H1 (cell line): ENCODE measurements at regions not wholly inside any gene's neighbourhood (a gene's known extent, or its start where the extent isn't known, plus 50 kb on each side); places are given as distances from the start of the nearest gene placed in this dataset.

ENCODE experiments used
- BCL11A ChIP-seq, 2 experiments: IDR thresholded peaks; one replicate each; pipeline ENCODE4 v1.6.1; 2011; ENCODE audit warnings: low read depth in 2 of 2, low read length in 2 of 2, mild to moderate bottlenecking in 2 of 2
- JUN ChIP-seq: IDR thresholded peaks from 2 replicates; pipeline ENCODE4 v1.6.1; 2011; ENCODE audit warnings: low read depth, mild to moderate bottlenecking, improper control_type of control experiment, low read length
- KDM4A ChIP-seq: IDR thresholded peaks from one replicate; pipeline ENCODE4 v1.7.1; 2012; ENCODE audit warnings: low read depth, mild to moderate bottlenecking, moderate library complexity, low read length, inconsistent platforms; ENCODE audit not compliant: severe bottlenecking
- POU5F1 ChIP-seq: IDR thresholded peaks from 2 replicates; pipeline ENCODE4 v1.6.1; 2011; ENCODE audit warnings: low read depth, mild to moderate bottlenecking, low read length, moderate library complexity
- SIX5 ChIP-seq: IDR thresholded peaks from 2 replicates; pipeline ENCODE4 v1.6.1; 2011; ENCODE audit warnings: mild to moderate bottlenecking, low read depth, low read length
- SRF ChIP-seq: IDR thresholded peaks from 2 replicates; pipeline ENCODE4 v1.6.1; 2011; ENCODE audit warnings: mild to moderate bottlenecking, low read depth, low read length, moderate library complexity
- TF ChIP-seq, protein P1 (sequence below): IDR thresholded peaks from 2 replicates; pipeline ENCODE4 v1.6.1; 2011; ENCODE audit warnings: low read depth, mild to moderate bottlenecking, low read length; ENCODE audit not compliant: insufficient read depth
- TF ChIP-seq, protein P2 (sequence below): fragments of 300-600 bp; sonication (generic); IDR thresholded peaks from 2 replicates; pipeline ENCODE4 v1.7.1; 2012; ENCODE audit warnings: low read length, moderate library complexity, mild to moderate bottlenecking, inconsistent platforms; ENCODE audit not compliant: insufficient replicate concordance
- TF ChIP-seq, protein P3 (sequence below), 3 experiments: IDR thresholded peaks; 1 replicate in 2 of 3; 2 replicates in 1 of 3; pipeline versions ENCODE4 v1.5.1 to v1.6.1; 2011; ENCODE audit warnings: low read length in 3 of 3, mild to moderate bottlenecking in 3 of 3, inconsistent platforms in 2 of 3, low read depth in 1 of 3, moderate library complexity in 1 of 3; ENCODE audit not compliant: insufficient read depth in 1 of 3; ENCODE audit errors: control extremely low read depth in 1 of 3

DNA sequence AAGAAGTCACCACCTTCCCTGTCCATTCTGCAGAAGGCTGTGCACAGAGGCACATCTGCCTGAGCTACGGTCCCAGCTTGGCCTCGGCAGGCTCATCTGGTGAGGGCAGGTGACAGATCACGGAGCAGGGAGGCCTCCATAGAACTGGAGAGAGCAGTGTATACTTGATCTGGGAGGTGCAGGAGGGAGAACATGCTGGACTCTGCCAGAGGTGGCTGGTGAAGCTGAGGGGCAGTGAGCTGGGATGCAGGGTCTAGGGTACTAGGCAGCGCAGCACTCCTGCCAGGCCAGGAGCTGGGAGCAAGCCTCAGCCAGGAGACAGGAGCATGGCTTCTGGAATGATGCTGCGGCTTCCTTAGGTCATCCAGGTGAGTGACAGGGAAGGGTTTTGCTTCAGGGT, 553.0 kb downstream of the TCERG1L start (continued):
- TF ChIP-seq, protein P1, sequence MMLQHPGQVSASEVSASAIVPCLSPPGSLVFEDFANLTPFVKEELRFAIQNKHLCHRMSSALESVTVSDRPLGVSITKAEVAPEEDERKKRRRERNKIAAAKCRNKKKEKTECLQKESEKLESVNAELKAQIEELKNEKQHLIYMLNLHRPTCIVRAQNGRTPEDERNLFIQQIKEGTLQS = no peak
- no peak for TF ChIP-seq POU5F1
- TF ChIP-seq JUN = no peak
- TF ChIP-seq SIX5 = no peak
- no peak for TF ChIP-seq BCL11A (IDR thresholded peaks at IDR 0.05; ENCODE audit: low read depth in 2 of 2, low read length in 2 of 2)
- no peak for TF ChIP-seq SRF
- no peak for TF ChIP-seq KDM4A
- TF ChIP-seq, protein P2, sequence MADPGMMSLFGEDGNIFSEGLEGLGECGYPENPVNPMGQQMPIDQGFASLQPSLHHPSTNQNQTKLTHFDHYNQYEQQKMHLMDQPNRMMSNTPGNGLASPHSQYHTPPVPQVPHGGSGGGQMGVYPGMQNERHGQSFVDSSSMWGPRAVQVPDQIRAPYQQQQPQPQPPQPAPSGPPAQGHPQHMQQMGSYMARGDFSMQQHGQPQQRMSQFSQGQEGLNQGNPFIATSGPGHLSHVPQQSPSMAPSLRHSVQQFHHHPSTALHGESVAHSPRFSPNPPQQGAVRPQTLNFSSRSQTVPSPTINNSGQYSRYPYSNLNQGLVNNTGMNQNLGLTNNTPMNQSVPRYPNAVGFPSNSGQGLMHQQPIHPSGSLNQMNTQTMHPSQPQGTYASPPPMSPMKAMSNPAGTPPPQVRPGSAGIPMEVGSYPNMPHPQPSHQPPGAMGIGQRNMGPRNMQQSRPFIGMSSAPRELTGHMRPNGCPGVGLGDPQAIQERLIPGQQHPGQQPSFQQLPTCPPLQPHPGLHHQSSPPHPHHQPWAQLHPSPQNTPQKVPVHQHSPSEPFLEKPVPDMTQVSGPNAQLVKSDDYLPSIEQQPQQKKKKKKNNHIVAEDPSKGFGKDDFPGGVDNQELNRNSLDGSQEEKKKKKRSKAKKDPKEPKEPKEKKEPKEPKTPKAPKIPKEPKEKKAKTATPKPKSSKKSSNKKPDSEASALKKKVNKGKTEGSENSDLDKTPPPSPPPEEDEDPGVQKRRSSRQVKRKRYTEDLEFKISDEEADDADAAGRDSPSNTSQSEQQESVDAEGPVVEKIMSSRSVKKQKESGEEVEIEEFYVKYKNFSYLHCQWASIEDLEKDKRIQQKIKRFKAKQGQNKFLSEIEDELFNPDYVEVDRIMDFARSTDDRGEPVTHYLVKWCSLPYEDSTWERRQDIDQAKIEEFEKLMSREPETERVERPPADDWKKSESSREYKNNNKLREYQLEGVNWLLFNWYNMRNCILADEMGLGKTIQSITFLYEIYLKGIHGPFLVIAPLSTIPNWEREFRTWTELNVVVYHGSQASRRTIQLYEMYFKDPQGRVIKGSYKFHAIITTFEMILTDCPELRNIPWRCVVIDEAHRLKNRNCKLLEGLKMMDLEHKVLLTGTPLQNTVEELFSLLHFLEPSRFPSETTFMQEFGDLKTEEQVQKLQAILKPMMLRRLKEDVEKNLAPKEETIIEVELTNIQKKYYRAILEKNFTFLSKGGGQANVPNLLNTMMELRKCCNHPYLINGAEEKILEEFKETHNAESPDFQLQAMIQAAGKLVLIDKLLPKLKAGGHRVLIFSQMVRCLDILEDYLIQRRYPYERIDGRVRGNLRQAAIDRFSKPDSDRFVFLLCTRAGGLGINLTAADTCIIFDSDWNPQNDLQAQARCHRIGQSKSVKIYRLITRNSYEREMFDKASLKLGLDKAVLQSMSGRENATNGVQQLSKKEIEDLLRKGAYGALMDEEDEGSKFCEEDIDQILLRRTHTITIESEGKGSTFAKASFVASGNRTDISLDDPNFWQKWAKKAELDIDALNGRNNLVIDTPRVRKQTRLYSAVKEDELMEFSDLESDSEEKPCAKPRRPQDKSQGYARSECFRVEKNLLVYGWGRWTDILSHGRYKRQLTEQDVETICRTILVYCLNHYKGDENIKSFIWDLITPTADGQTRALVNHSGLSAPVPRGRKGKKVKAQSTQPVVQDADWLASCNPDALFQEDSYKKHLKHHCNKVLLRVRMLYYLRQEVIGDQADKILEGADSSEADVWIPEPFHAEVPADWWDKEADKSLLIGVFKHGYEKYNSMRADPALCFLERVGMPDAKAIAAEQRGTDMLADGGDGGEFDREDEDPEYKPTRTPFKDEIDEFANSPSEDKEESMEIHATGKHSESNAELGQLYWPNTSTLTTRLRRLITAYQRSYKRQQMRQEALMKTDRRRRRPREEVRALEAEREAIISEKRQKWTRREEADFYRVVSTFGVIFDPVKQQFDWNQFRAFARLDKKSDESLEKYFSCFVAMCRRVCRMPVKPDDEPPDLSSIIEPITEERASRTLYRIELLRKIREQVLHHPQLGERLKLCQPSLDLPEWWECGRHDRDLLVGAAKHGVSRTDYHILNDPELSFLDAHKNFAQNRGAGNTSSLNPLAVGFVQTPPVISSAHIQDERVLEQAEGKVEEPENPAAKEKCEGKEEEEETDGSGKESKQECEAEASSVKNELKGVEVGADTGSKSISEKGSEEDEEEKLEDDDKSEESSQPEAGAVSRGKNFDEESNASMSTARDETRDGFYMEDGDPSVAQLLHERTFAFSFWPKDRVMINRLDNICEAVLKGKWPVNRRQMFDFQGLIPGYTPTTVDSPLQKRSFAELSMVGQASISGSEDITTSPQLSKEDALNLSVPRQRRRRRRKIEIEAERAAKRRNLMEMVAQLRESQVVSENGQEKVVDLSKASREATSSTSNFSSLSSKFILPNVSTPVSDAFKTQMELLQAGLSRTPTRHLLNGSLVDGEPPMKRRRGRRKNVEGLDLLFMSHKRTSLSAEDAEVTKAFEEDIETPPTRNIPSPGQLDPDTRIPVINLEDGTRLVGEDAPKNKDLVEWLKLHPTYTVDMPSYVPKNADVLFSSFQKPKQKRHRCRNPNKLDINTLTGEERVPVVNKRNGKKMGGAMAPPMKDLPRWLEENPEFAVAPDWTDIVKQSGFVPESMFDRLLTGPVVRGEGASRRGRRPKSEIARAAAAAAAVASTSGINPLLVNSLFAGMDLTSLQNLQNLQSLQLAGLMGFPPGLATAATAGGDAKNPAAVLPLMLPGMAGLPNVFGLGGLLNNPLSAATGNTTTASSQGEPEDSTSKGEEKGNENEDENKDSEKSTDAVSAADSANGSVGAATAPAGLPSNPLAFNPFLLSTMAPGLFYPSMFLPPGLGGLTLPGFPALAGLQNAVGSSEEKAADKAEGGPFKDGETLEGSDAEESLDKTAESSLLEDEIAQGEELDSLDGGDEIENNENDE = no peak
- TF ChIP-seq, protein P3, sequence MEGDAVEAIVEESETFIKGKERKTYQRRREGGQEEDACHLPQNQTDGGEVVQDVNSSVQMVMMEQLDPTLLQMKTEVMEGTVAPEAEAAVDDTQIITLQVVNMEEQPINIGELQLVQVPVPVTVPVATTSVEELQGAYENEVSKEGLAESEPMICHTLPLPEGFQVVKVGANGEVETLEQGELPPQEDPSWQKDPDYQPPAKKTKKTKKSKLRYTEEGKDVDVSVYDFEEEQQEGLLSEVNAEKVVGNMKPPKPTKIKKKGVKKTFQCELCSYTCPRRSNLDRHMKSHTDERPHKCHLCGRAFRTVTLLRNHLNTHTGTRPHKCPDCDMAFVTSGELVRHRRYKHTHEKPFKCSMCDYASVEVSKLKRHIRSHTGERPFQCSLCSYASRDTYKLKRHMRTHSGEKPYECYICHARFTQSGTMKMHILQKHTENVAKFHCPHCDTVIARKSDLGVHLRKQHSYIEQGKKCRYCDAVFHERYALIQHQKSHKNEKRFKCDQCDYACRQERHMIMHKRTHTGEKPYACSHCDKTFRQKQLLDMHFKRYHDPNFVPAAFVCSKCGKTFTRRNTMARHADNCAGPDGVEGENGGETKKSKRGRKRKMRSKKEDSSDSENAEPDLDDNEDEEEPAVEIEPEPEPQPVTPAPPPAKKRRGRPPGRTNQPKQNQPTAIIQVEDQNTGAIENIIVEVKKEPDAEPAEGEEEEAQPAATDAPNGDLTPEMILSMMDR (IDR thresholded peaks at IDR 0.05; ENCODE audit: control extremely low read depth in 1 of 3, insufficient read depth in 1 of 3, low read depth in 1 of 3, low read length in 3 of 3) = no peak
- TF ChIP-seq, all 59 proteins: peak for 0
